ENCODE measurements at regions not wholly inside any gene's neighbourhood (a gene's known extent, or its start where the extent isn't known, plus 50 kb on each side); places are given as distances from the start of the nearest gene placed in this dataset.

- Mint-ChIP-seq H3K9me3 (no peaks in the 10 kb centered on the region), H3K4me3 (no peak overlapping the region), H3K27me3 (peaks cover 39% of the 10 kb centered on the region), H3K27ac (no peak overlapping the region), H3K36me3 (no peaks in the 10 kb centered on the region), H3K4me1 (no peaks in the 10 kb centered on the region)
- DNase-seq: no peak
- CTCF ChIA-PET: no interaction called here
Observed at GRCh38 chr22:44427611-44428470, 70.2 kb downstream of the RTL6 start.

- Mint-ChIP-seq H3K36me3 (no peaks in the 10 kb centered on the region), H3K27me3 (peaks cover 41% of the 10 kb centered on the region), H3K4me3 (no peak overlapping the region), H3K9me3 (no peaks in the 10 kb centered on the region), H3K4me1 (no peaks in the 10 kb centered on the region), H3K27ac (no peak overlapping the region)
- CTCF ChIA-PET: no interaction called here
- no peak for DNase-seq
Observed at GRCh38 chr22:44426981-44427380, 71.1 kb downstream of the RTL6 start.

GRCh38 chr22:44425694-44426045 is 72.4 kb downstream of the RTL6 start:
- Mint-ChIP-seq H3K9me3 (no peaks in the 10 kb centered on the region), H3K36me3 (no peaks in the 10 kb centered on the region), H3K27me3 (peaks cover 36% of the 10 kb centered on the region), H3K4me1 (no peaks in the 10 kb centered on the region), H3K4me3 (no peak overlapping the region), H3K27ac (no peak overlapping the region)
- CTCF ChIA-PET: no interaction called here
- DNase-seq: no peak

GRCh38 chr22:44424867-44425693 is 73.0 kb downstream of the RTL6 start:
- H3K27ac Mint-ChIP-seq: no peak overlapping the region
- CTCF ChIA-PET: interaction anchor here (1.3 kb wide), 1 partner anchor 141 kb away, joined by 3 read pairs; no protein-coding TSS in a partner anchor

GRCh38 chr22:44424359-44424682 is 73.7 kb downstream of the RTL6 start:
- CTCF ChIA-PET: interaction anchor here (1.3 kb wide), 1 partner anchor 142 kb away, joined by 3 read pairs; no protein-coding TSS in a partner anchor
- peaks cover 31% of the 10 kb centered on the region for H3K27me3 Mint-ChIP-seq
- DNase-seq: no peak
- H3K9me3 Mint-ChIP-seq: peaks cover 8% of the 10 kb centered on the region
- H3K4me3 Mint-ChIP-seq: no peak overlapping the region
- no peaks in the 10 kb centered on the region for H3K4me1 Mint-ChIP-seq
- H3K36me3 Mint-ChIP-seq: no peaks in the 10 kb centered on the region
- H3K27ac Mint-ChIP-seq: no peak overlapping the region

More at GRCh38 chr22:44424867-44425693, 73.0 kb downstream of the RTL6 start:
- Mint-ChIP-seq H3K27me3 (peaks cover 31% of the 10 kb centered on the region), H3K9me3 (peaks cover 2% of the 10 kb centered on the region), H3K36me3 (no peaks in the 10 kb centered on the region), H3K4me3 (no peak overlapping the region), H3K4me1 (no peaks in the 10 kb centered on the region)
- DNase-seq: no peak

- no peak for DNase-seq
- Mint-ChIP-seq H3K27me3 (peaks cover 31% of the 10 kb centered on the region), H3K9me3 (peaks cover 9% of the 10 kb centered on the region), H3K36me3 (no peaks in the 10 kb centered on the region), H3K4me3 (no peak overlapping the region), H3K27ac (no peak overlapping the region), H3K4me1 (no peaks in the 10 kb centered on the region)
- CTCF ChIA-PET: interaction anchor here (1.3 kb wide), 1 partner anchor 142 kb away, joined by 3 read pairs; no protein-coding TSS in a partner anchor
Observed at GRCh38 chr22:44423556-44424358, 74.3 kb downstream of the RTL6 start.

- Mint-ChIP-seq H3K4me3 (no peak overlapping the region), H3K36me3 (no peaks in the 10 kb centered on the region), H3K4me1 (no peaks in the 10 kb centered on the region), H3K27ac (no peak overlapping the region), H3K9me3 (peaks cover 9% of the 10 kb centered on the region), H3K27me3 (peaks cover 28% of the 10 kb centered on the region)
- CTCF ChIA-PET: no interaction called here
- DNase-seq: no peak
Observed at GRCh38 chr22:44422746-44423380, 75.2 kb downstream of the RTL6 start.

- CTCF ChIA-PET: interaction anchor here (1.2 kb wide), 1 partner anchor 147 kb away, joined by 3 read pairs; no protein-coding TSS in a partner anchor
- DNase-seq: no peak
- Mint-ChIP-seq H3K9me3 (peaks cover 9% of the 10 kb centered on the region), H3K4me3 (no peak overlapping the region), H3K4me1 (no peaks in the 10 kb centered on the region), H3K36me3 (no peaks in the 10 kb centered on the region), H3K27ac (no peak overlapping the region), H3K27me3 (peaks cover 22% of the 10 kb centered on the region)
Observed at GRCh38 chr22:44419429-44419828, 78.6 kb downstream of the RTL6 start.

- no peaks in the 10 kb centered on the region for H3K36me3 Mint-ChIP-seq
- no peak for DNase-seq
- no peak overlapping the region for H3K4me3 Mint-ChIP-seq
- CTCF ChIA-PET: no interaction called here
- no peak overlapping the region for H3K27ac Mint-ChIP-seq
- no peaks in the 10 kb centered on the region for H3K27me3 Mint-ChIP-seq
- no peaks in the 10 kb centered on the region for H3K4me1 Mint-ChIP-seq
- H3K9me3 Mint-ChIP-seq: no peaks in the 10 kb centered on the region
Observed at GRCh38 chr22:44413211-44413610, 84.8 kb downstream of the RTL6 start.

- no peak overlapping the region for H3K4me3 Mint-ChIP-seq
- CTCF ChIA-PET: no interaction called here
- no peak overlapping the region for H3K27ac Mint-ChIP-seq
Observed at GRCh38 chr22:44412136-44412731, 85.8 kb downstream of the RTL6 start.

GRCh38 chr22:44411226-44412135 is 86.6 kb downstream of the RTL6 start:
- no peak overlapping the region for H3K27ac Mint-ChIP-seq
- no peaks in the 10 kb centered on the region for H3K4me1 Mint-ChIP-seq
- H3K27me3 Mint-ChIP-seq: no peaks in the 10 kb centered on the region
- no peak overlapping the region for H3K4me3 Mint-ChIP-seq
- no peaks in the 10 kb centered on the region for H3K9me3 Mint-ChIP-seq
- no peak for DNase-seq
- CTCF ChIA-PET: no interaction called here
- H3K36me3 Mint-ChIP-seq: no peaks in the 10 kb centered on the region

More at GRCh38 chr22:44412136-44412731, 85.8 kb downstream of the RTL6 start:
- H3K4me1 Mint-ChIP-seq: no peaks in the 10 kb centered on the region
- DNase-seq: no peak
- no peaks in the 10 kb centered on the region for H3K27me3 Mint-ChIP-seq
- no peaks in the 10 kb centered on the region for H3K9me3 Mint-ChIP-seq
- H3K36me3 Mint-ChIP-seq: no peaks in the 10 kb centered on the region

- no peaks in the 10 kb centered on the region for H3K36me3 Mint-ChIP-seq
- CTCF ChIA-PET: no interaction called here
- H3K27me3 Mint-ChIP-seq: no peaks in the 10 kb centered on the region
- no peak overlapping the region for H3K27ac Mint-ChIP-seq
- no peaks in the 10 kb centered on the region for H3K9me3 Mint-ChIP-seq
- no peaks in the 10 kb centered on the region for H3K4me1 Mint-ChIP-seq
- H3K4me3 Mint-ChIP-seq: no peak overlapping the region
- DNase-seq: no peak
Observed at GRCh38 chr22:44410451-44410991, 87.5 kb downstream of the RTL6 start.

- no peaks in the 10 kb centered on the region for H3K27me3 Mint-ChIP-seq
- H3K9me3 Mint-ChIP-seq: no peaks in the 10 kb centered on the region
- no peak overlapping the region for H3K4me3 Mint-ChIP-seq
- H3K27ac Mint-ChIP-seq: no peak overlapping the region
- no peaks in the 10 kb centered on the region for H3K36me3 Mint-ChIP-seq
- DNase-seq: no peak
- CTCF ChIA-PET: no interaction called here
- no peaks in the 10 kb centered on the region for H3K4me1 Mint-ChIP-seq
Observed at GRCh38 chr22:44409974-44410316, 88.1 kb downstream of the RTL6 start.

All from activated naive CD4-positive, alpha-beta T cell treated with anti-CD3 and anti-CD28 coated beads, Interleukin-2, amount 10 ng/mL, durations not matched to agents 7 days and 5 days (primary cell).